Breast epithelium (tissue), 4 donors: ENCODE measurements at regions not wholly inside any gene's neighbourhood (a gene's known extent, or its start where the extent isn't known, plus 50 kb on each side); places are given as distances from the start of the nearest gene placed in this dataset.

Experiments
- DNase-seq, 2 donors: peaks; one replicate each; pipeline ENCODE4 v3.0.0-alpha.2; 2019; ENCODE audit warnings: low spot score in 2 of 2
- H3K27ac ChIP-seq, 2 donors: fragments of 200-600 bp; sonication (generic) in 1 of 2; one replicate each; pipeline ENCODE4 v1.5.1; 2016 to 2019; ENCODE audit warnings: mild to moderate bottlenecking in 1 of 2
- H3K27me3 ChIP-seq, 2 donors: fragments of 200-600 bp; sonication (generic) in 1 of 2; one replicate each; pipeline versions ENCODE4 v1.5.1 to v1.6.0; 2017 to 2019; ENCODE audit warnings: control low read depth in 1 of 2, mild to moderate bottlenecking in 1 of 2
- H3K36me3 ChIP-seq: fragments of 200-600 bp; one replicate; pipeline ENCODE4 v1.5.1; 2019
- H3K4me1 ChIP-seq, 2 donors: fragments of 200-600 bp; sonication (generic); one replicate each; pipeline ENCODE4 v1.5.1; 2016 to 2019; ENCODE audit warnings: control low read depth in 1 of 2
- H3K4me3 ChIP-seq, 3 donors: fragments of 200-600 bp; sonication (generic); 1 replicate in 2 of 3; 2 replicates in 1 of 3; pipeline ENCODE4 v1.5.1; 2016 to 2019; ENCODE audit warnings: mild to moderate bottlenecking in 3 of 3, moderate library complexity in 2 of 3
- H3K9me3 ChIP-seq, 2 donors: fragments of 200-600 bp; sonication (generic) in 1 of 2; one replicate each; pipeline ENCODE4 v1.5.1; 2016 to 2019; ENCODE audit warnings: control low read depth in 1 of 2
- POLR2A ChIP-seq: fragments of 450-650 bp; IDR thresholded peaks from one replicate; pipeline ENCODE4 v1.6.1; 2016; ENCODE audit warnings: antibody characterized with exemption, mild to moderate bottlenecking, moderate library complexity
- POLR2AphosphoS5 ChIP-seq, 3 donors: sonication (generic); formaldehyde crosslinking; IDR thresholded peaks; one replicate each; pipeline ENCODE4 v1.6.1; 2017; ENCODE audit warnings: antibody characterized with exemption in 3 of 3
- intact Hi-C: fragments of 100-400 bp; cut with DNase I; formaldehyde crosslinking; loops from one replicate; pipeline ENCODE4 v1.15.1; 2023; ENCODE audit warnings: low total_unique reads
- TF ChIP-seq, protein P1 (sequence below), 3 donors: fragments of 450-650 bp; IDR thresholded peaks; one replicate each; pipeline ENCODE4 v1.5.1; 2016 to 2017; ENCODE audit warnings: antibody characterized with exemption in 3 of 3, mild to moderate bottlenecking in 3 of 3, moderate library complexity in 3 of 3

DNA sequence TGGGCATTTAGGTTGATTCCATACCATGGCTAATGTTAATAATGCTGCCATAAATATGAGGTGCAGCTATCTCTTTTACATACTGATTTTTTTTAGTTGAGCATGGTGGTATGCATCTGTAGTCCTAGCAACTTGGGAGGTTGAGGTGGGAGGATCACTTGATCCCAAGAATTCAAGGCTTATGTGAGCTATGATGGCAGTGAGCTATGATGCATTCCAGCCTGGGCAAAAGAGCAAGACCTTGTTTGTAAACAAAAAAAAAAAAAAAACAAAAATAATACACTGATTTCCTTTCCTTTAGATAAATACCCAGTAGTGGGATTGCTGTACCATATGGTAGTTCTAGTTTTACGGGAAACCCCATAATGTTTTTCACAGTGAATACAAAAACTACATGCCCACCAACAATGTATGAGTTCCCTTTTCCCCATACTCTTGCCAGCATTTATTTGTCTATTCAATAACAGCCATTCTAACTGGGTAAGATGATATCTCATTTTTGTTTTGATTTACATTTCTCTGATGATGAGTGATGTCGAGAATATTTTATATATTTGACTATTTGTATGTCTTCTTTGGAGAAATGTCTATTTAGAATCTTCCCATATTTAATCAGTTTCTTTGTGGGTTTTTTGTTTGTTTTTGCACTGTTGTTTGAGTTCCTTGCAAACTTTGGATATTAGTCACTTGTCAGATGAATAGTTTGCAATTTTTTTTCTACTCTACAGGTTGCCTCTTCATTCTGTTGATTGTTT is 281.0 kb upstream of the KYNU start:
- DNase-seq, result no peak
- no peaks in the 10 kb centered on the region for H3K9me3 ChIP-seq
- no peak overlapping the region for H3K27ac ChIP-seq
- H3K4me3 ChIP-seq, result no peak overlapping the region
- no peaks in the 10 kb centered on the region for H3K36me3 ChIP-seq
- no peaks in the 10 kb centered on the region for H3K4me1 ChIP-seq
- no peak for TF ChIP-seq POLR2A
- TF ChIP-seq POLR2AphosphoS5 (IDR thresholded peaks at IDR 0.05), result no peak
- TF ChIP-seq, protein P1, sequence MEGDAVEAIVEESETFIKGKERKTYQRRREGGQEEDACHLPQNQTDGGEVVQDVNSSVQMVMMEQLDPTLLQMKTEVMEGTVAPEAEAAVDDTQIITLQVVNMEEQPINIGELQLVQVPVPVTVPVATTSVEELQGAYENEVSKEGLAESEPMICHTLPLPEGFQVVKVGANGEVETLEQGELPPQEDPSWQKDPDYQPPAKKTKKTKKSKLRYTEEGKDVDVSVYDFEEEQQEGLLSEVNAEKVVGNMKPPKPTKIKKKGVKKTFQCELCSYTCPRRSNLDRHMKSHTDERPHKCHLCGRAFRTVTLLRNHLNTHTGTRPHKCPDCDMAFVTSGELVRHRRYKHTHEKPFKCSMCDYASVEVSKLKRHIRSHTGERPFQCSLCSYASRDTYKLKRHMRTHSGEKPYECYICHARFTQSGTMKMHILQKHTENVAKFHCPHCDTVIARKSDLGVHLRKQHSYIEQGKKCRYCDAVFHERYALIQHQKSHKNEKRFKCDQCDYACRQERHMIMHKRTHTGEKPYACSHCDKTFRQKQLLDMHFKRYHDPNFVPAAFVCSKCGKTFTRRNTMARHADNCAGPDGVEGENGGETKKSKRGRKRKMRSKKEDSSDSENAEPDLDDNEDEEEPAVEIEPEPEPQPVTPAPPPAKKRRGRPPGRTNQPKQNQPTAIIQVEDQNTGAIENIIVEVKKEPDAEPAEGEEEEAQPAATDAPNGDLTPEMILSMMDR (IDR thresholded peaks at IDR 0.05), result no peak
- intact Hi-C loops, result no loop called here
- H3K27me3 ChIP-seq, result no peaks in the 10 kb centered on the region

DNA sequence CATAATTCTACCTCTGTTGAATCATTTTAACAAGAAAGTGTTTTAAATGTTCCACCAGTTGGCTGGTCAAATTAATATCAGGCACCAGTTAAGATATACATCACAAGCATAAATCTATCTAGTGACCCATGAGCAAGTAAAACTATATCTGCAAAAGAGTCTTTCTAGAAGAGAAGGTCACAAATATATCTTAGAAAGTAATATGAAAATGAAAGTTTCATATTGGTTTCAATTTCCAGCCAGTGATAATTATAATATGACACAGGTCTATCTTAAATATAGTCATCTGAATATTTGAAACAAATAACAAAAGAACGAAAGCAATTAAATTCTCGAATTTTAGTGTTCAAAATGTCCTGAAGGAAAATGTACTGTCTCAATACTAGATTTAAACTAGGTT is 282.5 kb upstream of the KYNU start:
- intact Hi-C loops, result no loop called here
- H3K4me1 ChIP-seq, result no peaks in the 10 kb centered on the region
- H3K27me3 ChIP-seq, result no peaks in the 10 kb centered on the region
- H3K36me3 ChIP-seq, result no peaks in the 10 kb centered on the region
- H3K9me3 ChIP-seq, result no peaks in the 10 kb centered on the region
- DNase-seq, result no peak
- TF ChIP-seq POLR2AphosphoS5 (IDR thresholded peaks at IDR 0.05) (no peak), POLR2A (no peak)
- TF ChIP-seq, protein P1 (IDR thresholded peaks at IDR 0.05), result no peak
- H3K4me3 ChIP-seq, result no peak overlapping the region
- no peak overlapping the region for H3K27ac ChIP-seq

DNA sequence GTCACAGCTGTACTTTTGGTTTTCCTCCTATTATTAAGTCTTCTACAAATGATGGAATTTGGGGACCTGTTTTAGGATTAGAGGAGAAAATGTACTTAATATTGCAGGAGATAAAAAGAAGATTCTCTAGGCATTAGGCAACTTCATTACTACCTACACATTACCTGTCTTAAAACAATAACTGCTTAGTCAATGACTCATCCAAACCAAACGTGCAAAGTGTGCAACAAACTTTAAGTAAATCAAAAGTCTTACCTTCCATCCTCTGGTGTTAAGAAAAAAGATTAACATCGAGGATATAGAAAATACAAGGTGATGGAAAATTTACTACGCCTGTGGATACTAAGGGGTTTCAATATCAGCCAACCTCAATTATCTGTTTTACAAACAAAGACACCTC is 285.3 kb upstream of the KYNU start:
- DNase-seq, result no peak
- H3K4me1 ChIP-seq, result no peaks in the 10 kb centered on the region
- no peaks in the 10 kb centered on the region for H3K36me3 ChIP-seq
- intact Hi-C loops, result no loop called here
- no peak overlapping the region for H3K27ac ChIP-seq
- H3K4me3 ChIP-seq, result no peak overlapping the region
- H3K27me3 ChIP-seq, result no peaks in the 10 kb centered on the region
- no peaks in the 10 kb centered on the region for H3K9me3 ChIP-seq
- TF ChIP-seq POLR2A (no peak), POLR2AphosphoS5 (IDR thresholded peaks at IDR 0.05) (no peak)
- TF ChIP-seq, protein P1 (IDR thresholded peaks at IDR 0.05), result no peak

DNA sequence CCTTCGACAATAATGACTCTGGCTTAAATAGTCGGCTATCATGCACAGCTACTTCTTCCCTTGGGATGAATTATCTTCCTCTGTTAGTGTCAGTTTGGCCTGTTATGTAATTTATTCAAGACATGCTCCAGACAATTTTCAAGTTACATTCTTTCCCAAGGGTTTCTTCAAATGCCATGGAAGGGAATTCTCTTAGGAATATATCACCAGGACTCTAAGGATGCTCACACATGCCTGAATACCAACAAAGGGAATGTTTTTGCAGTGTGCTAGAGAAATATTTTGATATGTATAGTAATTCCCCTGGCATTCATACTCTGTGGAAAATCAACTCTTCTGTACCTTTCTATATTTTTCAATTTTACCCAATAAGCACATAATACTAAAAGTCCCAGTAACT is 286.0 kb upstream of the KYNU start:
- Histone ChIP-seq H3K27ac (no peak overlapping the region), H3K27me3 (no peaks in the 10 kb centered on the region), H3K36me3 (no peaks in the 10 kb centered on the region), H3K4me3 (no peak overlapping the region), H3K4me1 (no peaks in the 10 kb centered on the region), H3K9me3 (no peaks in the 10 kb centered on the region)
- no peak for DNase-seq
- TF ChIP-seq POLR2A (no peak), POLR2AphosphoS5 (IDR thresholded peaks at IDR 0.05) (no peak)
- TF ChIP-seq, protein P1 (IDR thresholded peaks at IDR 0.05), result no peak
- intact Hi-C loops, result no loop called here

DNA sequence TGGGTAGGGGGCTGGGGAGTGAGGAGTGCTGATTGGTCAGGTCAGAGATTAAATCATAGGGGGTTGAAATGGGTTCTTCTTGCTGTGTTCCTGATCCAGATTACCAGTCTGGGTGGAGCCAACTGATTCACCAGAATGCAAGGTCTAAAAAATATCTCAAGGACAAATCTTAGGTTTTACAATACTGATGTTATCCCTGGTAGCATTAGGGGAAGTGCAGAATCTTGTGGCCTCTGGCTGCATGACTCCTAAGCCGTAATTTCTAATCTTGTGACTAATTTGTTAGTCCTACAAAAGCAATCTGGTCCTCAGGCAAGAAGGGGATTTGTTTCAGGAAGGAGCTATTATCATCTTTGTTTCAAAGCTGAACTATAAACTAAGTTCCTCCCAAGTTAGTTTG is 289.2 kb upstream of the KYNU start:
- Histone ChIP-seq H3K36me3 (no peaks in the 10 kb centered on the region), H3K4me1 (no peaks in the 10 kb centered on the region), H3K4me3 (no peak overlapping the region), H3K27ac (no peak overlapping the region), H3K27me3 (no peaks in the 10 kb centered on the region), H3K9me3 (no peaks in the 10 kb centered on the region)
- TF ChIP-seq POLR2A (no peak), POLR2AphosphoS5 (IDR thresholded peaks at IDR 0.05) (no peak)
- TF ChIP-seq, protein P1 (IDR thresholded peaks at IDR 0.05), result no peak
- no peak for DNase-seq
- intact Hi-C loops, result no loop called here
